ENCODE measurements at regions not wholly inside any gene's neighbourhood (a gene's known extent, or its start where the extent isn't known, plus 50 kb on each side); places are given as distances from the start of the nearest gene placed in this dataset.
"Not testable (repeated sequence)": the region's sequence is repeated elsewhere in the genome, so short reads cannot be mapped to it uniquely, and the experiment has no call there.

- DNase-seq (ENCODE audit: low spot score), result no peak
Observed at GRCh38 chr6:169101036-169101805, 152.4 kb downstream of the THBS2 start.

GRCh38 chr6:169099411-169100202, 154.0 kb downstream of the THBS2 start:
- DNase-seq (ENCODE audit: low spot score), result no peak

- DNase-seq (ENCODE audit: low spot score), result not testable (repeated sequence)
Observed at GRCh38 chr6:169098651-169099050, 155.0 kb downstream of the THBS2 start.

GRCh38 chr6:169098116-169098515, 155.5 kb downstream of the THBS2 start:
- DNase-seq (ENCODE audit: low spot score), result no peak

- DNase-seq (ENCODE audit: low spot score), result no peak
Observed at GRCh38 chr6:169097381-169097959, 156.2 kb downstream of the THBS2 start.

- DNase-seq (ENCODE audit: low spot score), result no peak
Observed at GRCh38 chr6:169096388-169096787, 157.3 kb downstream of the THBS2 start.

- no peak for DNase-seq (ENCODE audit: low spot score)
Observed at GRCh38 chr6:169095153-169095552, 158.5 kb downstream of the THBS2 start.

- DNase-seq (ENCODE audit: low spot score), result no peak
Observed at GRCh38 chr6:169094552-169094950, 159.1 kb downstream of the THBS2 start.

- no peak for DNase-seq (ENCODE audit: low spot score)
Observed at GRCh38 chr6:169093770-169094551, 159.7 kb downstream of the THBS2 start.

- no peak for DNase-seq (ENCODE audit: low spot score)
Observed at GRCh38 chr6:169093066-169093723, 160.5 kb downstream of the THBS2 start.

- no peak for DNase-seq (ENCODE audit: low spot score)
Observed at GRCh38 chr6:169092375-169092774, 161.3 kb downstream of the THBS2 start.

GRCh38 chr6:169090514-169091127, 163.0 kb downstream of the THBS2 start:
- peak; percentile 46 for DNase-seq (ENCODE audit: low spot score)

- peak; percentile 55 for DNase-seq (ENCODE audit: low spot score)
Observed at GRCh38 chr6:169088762-169089161, 164.9 kb downstream of the THBS2 start.

- peak; percentile 49 for DNase-seq (ENCODE audit: low spot score)
Observed at GRCh38 chr6:169087443-169088041, 166.1 kb downstream of the THBS2 start.

GRCh38 chr6:169086616-169087015, 167.0 kb downstream of the THBS2 start:
- DNase-seq (ENCODE audit: low spot score), result not testable (repeated sequence)

- DNase-seq (ENCODE audit: low spot score), result no peak
Observed at GRCh38 chr6:169086020-169086419, 167.6 kb downstream of the THBS2 start.

GRCh38 chr6:169085466-169085865, 168.2 kb downstream of the THBS2 start:
- no peak for DNase-seq (ENCODE audit: low spot score)

- DNase-seq (ENCODE audit: low spot score), result not testable (repeated sequence)
Observed at GRCh38 chr6:169084557-169084956, 169.1 kb downstream of the THBS2 start.

- no peak for DNase-seq (ENCODE audit: low spot score)
Observed at GRCh38 chr6:169084067-169084466, 169.6 kb downstream of the THBS2 start.

- no peak for DNase-seq (ENCODE audit: low spot score)
Observed at GRCh38 chr6:169083508-169083874, 170.2 kb downstream of the THBS2 start.
